H1 (cell line): ENCODE measurements at regions not wholly inside any gene's neighbourhood (a gene's known extent, or its start where the extent isn't known, plus 50 kb on each side); places are given as distances from the start of the nearest gene placed in this dataset.

Source experiments
- CTCF ChIA-PET: fragments of 300-600 bp; sonication (Branson Sonifier 250); formaldehyde crosslinking; loops from one replicate; lab custom pipeline; 2021; ENCODE audit not compliant: partially characterized antibody; lab: Charles Lee
- POLR2A ChIA-PET: fragments of 300-600 bp; sonication (Branson Sonifier 250); formaldehyde crosslinking; loops from one replicate; lab custom pipeline; 2021; ENCODE audit warnings: inconsistent platforms; ENCODE audit not compliant: partially characterized antibody; lab: Charles Lee
- DNase-seq, 2 experiments: peaks; one replicate each; pipeline versions ENCODE4 v3.0.0 to v3.0.0-alpha.2; 2010 to 2022; ENCODE audit warnings: low spot score in 2 of 2, low read depth in 1 of 2, mixed read lengths in 1 of 2
- FAIRE-seq: peaks from 2 replicates; lab custom pipeline; 2011; peaks lifted over from hg19 to GRCh38; lab: Jason Lieb, UNC
- H2AFZ ChIP-seq: 2 replicates; pipeline ENCODE4 v1.8.1; 2012; ENCODE audit warnings: low read length, inconsistent platforms
- H2AK5ac ChIP-seq: 2 replicates; pipeline ENCODE4 v1.6.1; 2013; ENCODE audit warnings: low read depth, low read length
- H2BK120ac ChIP-seq: replicated peaks from 2 replicates; pipeline ENCODE3; 2013; ENCODE audit warnings: low read depth, low read length, inconsistent platforms
- H2BK12ac ChIP-seq: 2 replicates; pipeline ENCODE4 v1.6.1; 2013; ENCODE audit warnings: low read depth, low read length
- H2BK15ac ChIP-seq: 2 replicates; pipeline ENCODE4 v1.6.1; 2013; ENCODE audit warnings: low read length
- H2BK20ac ChIP-seq: 2 replicates; pipeline ENCODE4 v1.6.1; 2013; ENCODE audit warnings: low read length
- H2BK5ac ChIP-seq: 2 replicates; pipeline ENCODE4 v1.6.1; 2013; ENCODE audit warnings: low read depth, low read length
- H3K14ac ChIP-seq: 2 replicates; pipeline ENCODE4 v1.6.1; 2013; ENCODE audit warnings: inconsistent platforms; ENCODE audit not compliant: insufficient read length
- H3K18ac ChIP-seq: 2 replicates; pipeline ENCODE4 v1.6.1; 2013; ENCODE audit warnings: low read length; ENCODE audit errors: extremely low read depth
- H3K23ac ChIP-seq: 2 replicates; pipeline ENCODE4 v1.6.1; 2013; ENCODE audit warnings: inconsistent platforms; ENCODE audit not compliant: insufficient read length
- H3K23me2 ChIP-seq: 2 replicates; pipeline ENCODE4 v1.6.1; 2013; ENCODE audit warnings: low read depth, low read length
- H3K27ac ChIP-seq: 2 replicates; pipeline ENCODE4 v1.6.1; 2011; ENCODE audit warnings: low read depth, low read length, inconsistent platforms
- H3K27me3 ChIP-seq, 4 experiments: replicated peaks in 1 of 4; 1 replicate in 1 of 4; 2 replicates in 3 of 4; pipeline versions ENCODE4 v1.6.1 to v1.8.1; 2011 to 2013; ENCODE audit warnings: low read length in 3 of 4, mild to moderate bottlenecking in 3 of 4, inconsistent platforms in 2 of 4, mixed read lengths in 2 of 4, moderate library complexity in 1 of 4; ENCODE audit not compliant: control insufficient read depth in 3 of 4, insufficient read depth in 3 of 4; ENCODE audit errors: extremely low read depth in 1 of 4
- H3K36me3 ChIP-seq, 4 experiments: 2 replicates each; pipeline versions ENCODE4 v1.6.1 to v1.8.1; 2011 to 2013; ENCODE audit warnings: mild to moderate bottlenecking in 4 of 4, low read length in 3 of 4, moderate library complexity in 2 of 4, control low read depth in 1 of 4, inconsistent platforms in 1 of 4; ENCODE audit not compliant: insufficient read depth in 4 of 4, control insufficient read depth in 2 of 4
- H3K4ac ChIP-seq: replicated peaks from 2 replicates; pipeline ENCODE3; 2013; ENCODE audit warnings: low read length, low read depth, mixed read lengths, inconsistent platforms; ENCODE audit not compliant: insufficient read length
- H3K4me1 ChIP-seq, 4 experiments: replicated peaks in 1 of 4; 1 replicate in 1 of 4; 2 replicates in 3 of 4; pipeline versions ENCODE4 v1.6.1 to v1.8.1; 2011 to 2013; ENCODE audit warnings: low read length in 3 of 4, inconsistent platforms in 2 of 4, mixed read lengths in 1 of 4; ENCODE audit not compliant: insufficient read depth in 4 of 4, control insufficient read depth in 3 of 4
- H3K4me2 ChIP-seq, 2 experiments: 2 replicates each; pipeline versions ENCODE4 v1.6.1 to v1.8.1; 2011 to 2013; ENCODE audit warnings: low read depth in 2 of 2, low read length in 2 of 2, control low read depth in 1 of 2, inconsistent platforms in 1 of 2, mild to moderate bottlenecking in 1 of 2; ENCODE audit not compliant: insufficient read depth in 1 of 2
- H3K4me3 ChIP-seq, 4 experiments: fragments of 200-600, 300-600 bp in 1 of 4; sonication (generic), shearing (Covaris generic), sonication (Bioruptor Twin) in 1 of 4; 2 replicates each; pipeline versions ENCODE4 v1.5.1 to v1.8.1; 2011 to 2016; ENCODE audit warnings: low read length in 4 of 4, low read depth in 3 of 4, control low read depth in 2 of 4, inconsistent platforms in 2 of 4, mild to moderate bottlenecking in 2 of 4, mixed read lengths in 1 of 4, moderate library complexity in 1 of 4; ENCODE audit not compliant: insufficient read depth in 2 of 4; ENCODE audit errors: extremely low read depth in 1 of 4
- H3K56ac ChIP-seq: replicated peaks from 2 replicates; pipeline ENCODE3; 2013; ENCODE audit warnings: low read depth, mild to moderate bottlenecking, mixed read lengths, low read length, inconsistent platforms; ENCODE audit not compliant: insufficient read length
- H3K79me1 ChIP-seq: 2 replicates; pipeline ENCODE4 v1.6.1; 2013; ENCODE audit warnings: low read depth, low read length, control low read depth
- H3K79me2 ChIP-seq, 2 experiments: 2 replicates each; pipeline versions ENCODE4 v1.6.1 to v1.8.1; 2012 to 2013; ENCODE audit warnings: low read length in 2 of 2, mild to moderate bottlenecking in 2 of 2, inconsistent platforms in 1 of 2; ENCODE audit not compliant: insufficient read depth in 2 of 2, control insufficient read depth in 1 of 2
- H3K9ac ChIP-seq, 4 experiments: replicated peaks in 1 of 4; 1 replicate in 1 of 4; 2 replicates in 3 of 4; pipeline versions ENCODE4 v1.6.1 to v1.8.1; 2011 to 2013; ENCODE audit warnings: low read depth in 3 of 4, low read length in 3 of 4, control low read depth in 2 of 4, mild to moderate bottlenecking in 2 of 4, moderate library complexity in 2 of 4, inconsistent platforms in 1 of 4; ENCODE audit errors: extremely low read depth in 1 of 4
- H3K9me3 ChIP-seq, 2 experiments: 2 replicates each; pipeline versions ENCODE4 v1.6.1 to v1.8.1; 2012 to 2013; ENCODE audit warnings: mild to moderate bottlenecking in 2 of 2, moderate library complexity in 2 of 2, control low read depth in 1 of 2, inconsistent platforms in 1 of 2, low read depth in 1 of 2, low read length in 1 of 2, mixed read lengths in 1 of 2; ENCODE audit not compliant: insufficient read depth in 2 of 2
- H4K20me1 ChIP-seq, 2 experiments: replicated peaks in 1 of 2; 2 replicates each; pipeline versions ENCODE3 to v1.8.1; 2011 to 2013; ENCODE audit warnings: inconsistent platforms in 2 of 2, low read length in 2 of 2, mild to moderate bottlenecking in 1 of 2; ENCODE audit not compliant: insufficient read depth in 2 of 2, control insufficient read depth in 1 of 2
- H4K5ac ChIP-seq: 2 replicates; pipeline ENCODE4 v1.6.1; 2013; ENCODE audit warnings: low read length, low read depth, mixed read lengths, inconsistent platforms; ENCODE audit not compliant: insufficient read length
- H4K8ac ChIP-seq: 2 replicates; pipeline ENCODE4 v1.8.0; 2013; ENCODE audit warnings: mild to moderate bottlenecking, moderate library complexity, low read length, inconsistent platforms; ENCODE audit not compliant: insufficient read depth; ENCODE audit errors: extremely low read depth
- H4K91ac ChIP-seq: replicated peaks from 2 replicates; pipeline ENCODE3; 2013; ENCODE audit warnings: low read length, mixed read lengths, inconsistent platforms; ENCODE audit not compliant: insufficient read length
- BRCA1 ChIP-seq: IDR thresholded peaks from 2 replicates; pipeline ENCODE4 v1.6.1; 2012; ENCODE audit warnings: low read depth, low read length, improper control_type of control experiment
- EP300 ChIP-seq, 2 experiments: IDR thresholded peaks; 1 replicate in 1 of 2; 2 replicates in 1 of 2; pipeline ENCODE4 v1.6.1; 2011 to 2012; ENCODE audit warnings: low read depth in 2 of 2, low read length in 2 of 2, mild to moderate bottlenecking in 2 of 2, borderline replicate concordance in 1 of 2, inconsistent platforms in 1 of 2, moderate library complexity in 1 of 2
- GTF2F1 ChIP-seq: IDR thresholded peaks from 2 replicates; pipeline ENCODE4 v1.6.1; 2012; ENCODE audit warnings: low read depth, low read length, improper control_type of control experiment, borderline replicate concordance
- MAFK ChIP-seq: IDR thresholded peaks from 2 replicates; pipeline ENCODE4 v1.6.1; 2012; ENCODE audit warnings: low read depth, mild to moderate bottlenecking, improper control_type of control experiment, low read length
- WGBS, 2 experiments: shearing (Covaris generic) in 1 of 2; methylation state at CpG; one replicate each; pipeline versions ENCODE4 v1.1.6 to v1.1.7; 2013 to 2015; ENCODE audit warnings: low lambda C conversion rate in 2 of 2, mixed read lengths in 2 of 2, inconsistent platforms in 1 of 2, low coverage in 1 of 2, missing lambda C conversion rate in 1 of 2; ENCODE audit not compliant: insufficient replicate concordance in 2 of 2, insufficient coverage in 1 of 2, insufficient read length in 1 of 2; ENCODE audit errors: extremely low coverage in 1 of 2, missing lambda C conversion rate in 1 of 2; 5-methylcytosine and 5-hydroxymethylcytosine counted together

GRCh38 chr9:12964271-12964670 is 189.5 kb downstream of the LURAP1L start:
- POLR2A ChIA-PET = no interaction called here

More at GRCh38 chr9:12964271-12964670, 189.5 kb downstream of the LURAP1L start:
- Histone ChIP-seq H3K27ac (no peak overlapping the region), H3K27me3 (no peaks in the 10 kb centered on the region), H3K23ac (no peak overlapping the region), H4K5ac (no peak overlapping the region), H3K79me2 (no peaks in the 10 kb centered on the region), H3K18ac (no peak overlapping the region), H3K56ac (no peak overlapping the region), H3K23me2 (no peaks in the 10 kb centered on the region), H2AFZ (no peak overlapping the region), H3K79me1 (no peaks in the 10 kb centered on the region), H4K20me1 (no peaks in the 10 kb centered on the region), H2BK120ac (no peak overlapping the region), H3K4ac (no peak overlapping the region), H2BK12ac (no peak overlapping the region), H3K4me3 (no peak overlapping the region), H3K4me2 (no peak overlapping the region), H3K14ac (no peak overlapping the region), H2BK20ac (no peak overlapping the region), H4K8ac (no peak overlapping the region), H3K4me1 (peaks cover 0 to 4% (median 0%) of the 10 kb centered on the region in 4 experiments; a peak in 1 of 7 replicates), H2AK5ac (no peak overlapping the region), H3K36me3 (no peaks in the 10 kb centered on the region), H3K9ac (no peak overlapping the region), H3K9me3 (no peaks in the 10 kb centered on the region), H2BK15ac (no peak overlapping the region), H2BK5ac (no peak overlapping the region), H4K91ac (no peak overlapping the region)
- WGBS, 2 experiments = 87% methylated on average over 2 of the region's 2 CpGs; no CpG with 5 or more reads in 1 of the 2 experiments
- DNase-seq (no peak), FAIRE-seq (no peak)
- no peak for TF ChIP-seq BRCA1
- no peak for TF ChIP-seq GTF2F1
- TF ChIP-seq EP300 (IDR thresholded peaks at IDR 0.05; ENCODE audit: borderline replicate concordance in 1 of 2, low read depth in 2 of 2, low read length in 2 of 2) = no peak
- no peak for TF ChIP-seq MAFK
- CTCF ChIA-PET = no interaction called here
